SKM-1 (cell line): ENCODE measurements at regions not wholly inside any gene's neighbourhood (a gene's known extent, or its start where the extent isn't known, plus 50 kb on each side); places are given as distances from the start of the nearest gene placed in this dataset.
"Not testable (repeated sequence)": the region's sequence is repeated elsewhere in the genome, so short reads cannot be mapped to it uniquely, and the experiment has no call there.

ENCODE experiments used
- DNase-seq: peaks from one replicate; lab custom pipeline; 2025; ENCODE audit not compliant: unreplicated experiment; lab: John Stamatoyannopoulos, UW

DNA sequence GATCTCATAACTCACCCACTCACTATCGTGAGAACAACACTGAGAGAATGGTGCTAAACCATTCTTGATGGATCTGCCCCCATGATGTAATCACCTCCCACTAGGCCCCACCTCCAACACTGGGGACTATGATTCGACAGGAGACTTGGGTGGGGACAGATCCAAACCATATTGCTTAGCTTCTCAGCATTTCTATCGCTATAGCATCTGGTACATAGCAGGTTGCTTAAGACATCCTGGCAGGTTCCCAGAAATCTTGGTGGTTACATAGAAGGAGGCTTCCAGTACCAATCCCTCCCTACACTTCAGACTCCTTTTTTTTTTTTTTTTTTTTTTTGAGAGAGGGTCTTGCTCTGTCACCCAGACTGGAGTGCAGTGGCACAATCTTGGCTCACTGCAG, 487.8 kb downstream of the EDEM1 start:
- DNase-seq = no peak

DNA sequence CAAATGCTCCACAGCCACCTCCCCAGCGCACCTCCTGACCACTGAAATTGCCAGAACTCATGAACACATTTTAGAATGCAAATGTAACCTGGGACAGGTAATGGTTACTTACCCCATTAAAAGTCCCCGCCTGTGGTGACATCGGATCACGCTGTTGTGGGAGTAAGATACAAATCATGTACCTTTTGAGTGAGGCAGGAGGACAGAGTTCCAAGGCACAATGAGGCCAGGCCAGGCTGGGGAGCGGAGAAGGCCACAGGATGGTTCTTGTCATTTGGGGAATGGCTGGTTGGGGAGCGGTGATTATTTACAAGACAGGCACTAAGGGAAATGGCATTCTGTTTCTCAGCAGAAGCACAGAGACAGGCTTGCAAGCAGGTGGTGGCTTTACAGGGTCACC, 490.0 kb downstream of the EDEM1 start:
- no peak for DNase-seq

DNA sequence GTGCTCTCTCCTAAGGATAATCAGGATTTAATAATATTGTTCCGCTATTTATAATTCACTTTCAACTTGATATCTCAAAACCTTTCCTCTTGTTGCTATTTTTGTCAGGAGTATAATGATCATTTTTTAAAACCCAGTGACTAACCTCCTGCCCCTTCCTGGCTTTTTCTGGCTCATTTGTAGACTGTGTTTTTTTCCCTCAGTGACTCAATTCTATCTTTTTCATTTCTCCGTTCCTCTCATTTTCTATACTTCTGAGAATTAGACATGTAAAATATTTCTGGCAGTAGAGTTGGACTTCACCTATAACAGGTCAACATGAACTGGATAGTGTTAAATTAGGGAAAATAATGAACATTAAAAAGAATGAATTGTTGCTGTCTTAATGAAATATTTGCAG, 490.7 kb downstream of the EDEM1 start:
- no peak for DNase-seq

DNA sequence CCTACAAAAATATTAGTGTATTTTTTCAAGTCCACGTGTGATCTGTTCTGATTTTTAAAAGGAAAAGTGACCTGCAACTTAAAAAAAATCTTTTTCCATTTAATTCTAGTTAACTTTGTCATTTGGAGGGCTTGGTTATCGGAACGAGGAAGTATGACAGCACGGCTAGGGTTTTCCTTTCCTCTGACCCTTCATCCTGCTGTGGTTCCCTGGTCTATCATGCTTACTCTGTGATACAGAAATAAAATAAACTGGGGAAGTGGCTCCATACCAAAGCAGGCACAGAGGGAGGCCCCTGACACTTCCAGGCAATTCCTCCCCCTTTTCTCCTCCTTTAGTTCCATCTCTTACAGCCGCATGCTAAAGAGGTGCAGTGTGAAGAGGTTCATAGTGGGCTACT, 491.3 kb downstream of the EDEM1 start:
- no peak for DNase-seq

DNA sequence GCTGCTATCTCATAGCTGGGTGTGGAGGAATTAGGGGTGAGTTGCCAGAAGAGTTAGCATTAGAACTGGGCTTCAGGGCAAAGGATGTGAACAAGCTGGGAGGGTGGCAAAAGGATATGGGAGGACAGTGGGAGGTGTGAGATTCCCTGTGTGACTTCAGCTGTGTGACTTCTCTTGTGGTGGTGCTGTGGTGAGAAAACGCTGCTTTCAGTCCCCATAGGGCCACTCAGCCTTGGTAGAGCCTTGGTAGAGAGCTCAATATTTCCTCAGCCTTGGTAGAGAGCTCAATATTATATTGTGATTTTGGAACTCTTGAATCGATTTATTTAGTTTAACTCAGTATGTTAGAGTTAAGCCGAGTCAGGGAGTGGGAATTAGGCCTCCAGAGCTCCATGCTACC, 499.7 kb downstream of the EDEM1 start:
- no peak for DNase-seq

DNA sequence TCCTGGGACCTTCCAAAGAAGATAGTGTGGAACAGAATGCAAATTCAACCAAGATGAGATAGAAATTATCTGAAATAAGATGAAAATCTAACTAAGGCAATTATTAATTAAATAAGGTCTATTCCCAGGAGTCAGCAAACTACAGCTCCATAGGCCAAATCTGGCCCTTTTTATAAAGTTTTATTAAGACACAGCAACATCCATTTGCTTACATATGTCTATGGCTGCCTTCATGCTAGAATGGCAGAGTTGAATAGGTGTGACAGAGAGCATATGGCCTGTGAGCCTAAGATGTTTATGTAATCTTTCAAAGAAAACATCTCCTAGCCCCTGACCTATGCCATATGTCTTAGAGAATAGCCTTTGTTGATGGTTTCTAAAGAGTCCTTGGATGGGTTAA, 503.0 kb downstream of the EDEM1 start:
- no peak for DNase-seq

DNA sequence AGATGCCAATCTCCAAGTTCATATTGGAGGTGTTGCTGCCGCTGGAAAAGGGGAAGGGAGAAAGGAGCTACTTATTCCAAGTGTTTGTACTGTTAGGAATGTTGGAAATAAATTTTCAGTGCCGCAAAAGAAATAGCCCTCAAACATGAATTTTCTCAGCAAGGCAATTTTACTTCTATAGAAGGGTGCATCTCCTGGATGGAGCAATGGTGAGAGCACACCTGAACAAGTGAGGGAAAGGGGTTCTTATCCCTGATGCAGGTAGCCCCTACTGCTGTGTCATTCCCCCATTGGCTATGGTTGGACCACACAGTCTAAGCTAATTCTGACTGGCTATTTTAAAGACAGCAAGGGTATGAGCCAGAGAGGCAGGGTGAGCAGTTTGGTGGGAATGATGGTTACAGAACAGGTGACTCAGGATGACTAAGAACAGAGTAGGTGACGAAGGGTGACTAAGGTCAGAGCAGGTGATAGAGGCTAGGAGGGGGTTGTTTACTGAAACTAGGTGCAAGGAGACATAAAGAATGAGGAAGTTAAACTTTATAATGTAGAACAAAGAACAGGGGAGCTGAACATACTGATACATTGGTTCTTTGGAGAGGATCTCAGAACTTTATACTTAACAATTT, 503.5 kb downstream of the EDEM1 start:
- DNase-seq = no peak

DNA sequence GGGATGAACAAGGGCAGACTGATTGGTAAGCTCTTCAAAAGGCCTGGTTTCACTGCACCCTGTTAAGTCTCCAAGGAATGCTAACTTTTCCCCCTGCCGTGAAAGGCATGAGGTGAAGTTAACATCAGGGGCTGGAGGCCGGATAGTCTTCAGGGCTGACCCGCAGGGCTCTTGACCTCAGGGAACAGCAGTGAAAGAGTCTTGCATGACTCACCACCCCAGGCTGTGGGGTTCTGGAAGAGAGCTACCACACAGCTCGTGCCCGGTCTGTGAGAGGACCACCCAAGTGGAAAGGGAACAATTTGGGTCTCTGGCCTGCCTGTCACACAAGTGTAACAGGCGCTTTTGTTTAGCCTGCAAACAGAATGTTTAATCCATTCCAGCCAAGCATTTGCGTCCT, 504.9 kb downstream of the EDEM1 start:
- no peak for DNase-seq

DNA sequence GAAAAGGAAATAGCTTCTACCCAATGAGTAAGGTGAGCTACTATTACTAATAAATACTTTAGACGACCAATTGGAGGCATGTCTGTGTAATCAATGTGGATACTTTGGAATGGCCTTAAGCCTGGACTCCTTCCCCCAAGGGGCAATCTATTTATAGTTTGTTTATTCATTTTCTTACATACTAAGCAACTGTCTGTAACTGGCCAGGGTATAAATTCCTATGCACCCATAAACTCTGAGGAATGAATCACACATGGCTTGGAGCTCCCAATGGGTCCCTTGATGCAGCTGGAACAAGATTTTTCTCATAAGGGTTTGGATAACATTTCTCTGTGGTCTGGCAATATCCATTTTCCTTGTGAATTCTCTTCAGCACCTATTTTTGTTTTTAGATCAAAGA, 506.8 kb downstream of the EDEM1 start:
- no peak for DNase-seq

DNA sequence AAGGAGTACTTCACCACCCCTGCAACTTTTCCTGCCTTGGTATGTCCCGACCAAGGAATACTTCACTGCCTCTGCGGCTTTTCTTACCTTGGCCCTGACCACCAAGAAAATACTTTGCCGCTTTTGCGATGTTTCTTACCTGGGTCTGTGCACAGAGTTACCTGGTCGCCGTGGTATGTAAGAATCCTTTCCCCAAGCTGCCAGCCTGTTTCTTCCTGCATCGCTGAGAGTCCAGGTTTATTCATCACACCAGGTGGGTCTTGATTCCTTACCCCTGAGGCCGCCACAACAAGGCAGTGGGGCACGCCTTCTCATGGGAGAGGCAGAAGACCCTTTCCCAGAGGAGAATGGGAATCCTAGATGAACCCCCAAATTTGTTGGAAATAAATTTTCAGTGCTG, 511.3 kb downstream of the EDEM1 start:
- DNase-seq = no peak

DNA sequence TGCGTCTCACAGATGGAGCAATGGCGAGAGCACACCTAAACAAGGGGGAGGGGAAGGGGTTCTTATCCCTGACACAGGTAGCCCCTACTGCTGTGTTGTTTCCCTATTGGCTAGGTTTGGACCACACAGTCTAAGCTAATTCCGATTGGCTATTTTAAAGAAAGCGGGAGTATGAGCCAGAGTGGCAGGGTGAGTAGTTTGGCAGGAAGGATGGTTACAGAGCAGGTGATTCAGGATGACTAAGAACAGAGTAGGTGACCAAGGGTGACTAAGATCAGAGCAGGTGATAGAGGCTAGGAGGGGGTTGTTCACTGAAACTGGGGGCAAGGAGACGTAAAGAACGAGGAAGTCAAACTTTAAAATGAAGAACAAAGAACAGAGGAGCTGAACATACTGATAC, 511.8 kb downstream of the EDEM1 start:
- no peak for DNase-seq

DNA sequence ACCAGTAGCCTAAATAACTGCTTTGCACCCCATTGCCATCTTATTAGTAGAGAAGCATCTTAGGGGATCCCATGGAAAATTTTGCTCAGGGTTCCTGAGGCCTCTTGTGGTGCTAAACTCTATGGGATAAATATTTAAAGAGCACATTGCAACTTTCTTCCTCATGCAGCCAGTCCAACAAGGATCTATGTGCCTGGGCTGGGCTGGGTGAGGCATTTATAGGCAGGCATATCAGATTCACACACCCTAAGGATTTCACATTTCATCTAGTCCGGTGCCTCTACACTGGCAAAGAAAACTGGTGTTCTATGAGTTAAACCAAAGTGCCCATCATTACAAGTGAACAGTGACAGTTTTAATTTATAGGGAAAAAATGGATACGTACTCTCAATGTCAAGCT, 512.3 kb downstream of the EDEM1 start:
- DNase-seq = no peak

DNA sequence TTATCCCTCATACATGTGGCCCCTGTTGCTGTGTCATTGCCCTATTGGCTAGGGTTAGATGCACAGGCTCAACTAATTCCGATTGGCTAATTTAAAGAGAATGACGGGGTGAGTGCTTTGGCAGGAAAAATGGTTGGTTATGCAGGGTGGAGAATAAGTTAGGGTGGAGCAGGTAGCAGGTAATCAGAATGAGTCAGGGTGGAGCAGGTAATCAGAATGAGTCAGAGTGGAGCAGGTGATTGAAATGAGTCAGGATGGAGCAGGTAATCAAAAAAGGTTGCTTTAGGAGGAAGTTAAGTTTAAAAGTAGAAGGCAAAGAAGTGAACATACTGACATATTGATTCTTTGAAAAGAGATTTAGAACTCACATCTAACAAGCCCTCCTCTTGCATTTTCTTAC, 513.5 kb downstream of the EDEM1 start:
- not testable (repeated sequence) for DNase-seq

DNA sequence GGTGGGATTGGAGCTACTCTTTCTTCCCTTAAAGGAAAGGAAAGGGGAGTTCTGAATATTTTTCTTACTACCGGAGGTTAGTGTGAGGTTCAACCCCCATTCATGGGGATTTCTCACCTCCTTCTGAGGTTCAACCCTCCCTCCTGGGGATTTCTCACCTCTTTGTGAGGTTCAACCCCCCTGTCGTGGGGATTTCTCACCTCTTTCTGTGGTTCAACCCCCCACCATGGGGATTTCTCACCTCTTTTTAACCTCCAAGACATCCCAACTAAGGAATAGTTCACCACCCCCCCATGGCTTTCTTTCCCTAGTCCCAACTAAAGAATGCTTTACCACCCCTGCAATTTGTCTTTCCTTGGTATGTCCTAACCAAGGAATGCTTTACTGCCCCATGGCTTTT, 520.3 kb downstream of the EDEM1 start:
- DNase-seq = no peak

DNA sequence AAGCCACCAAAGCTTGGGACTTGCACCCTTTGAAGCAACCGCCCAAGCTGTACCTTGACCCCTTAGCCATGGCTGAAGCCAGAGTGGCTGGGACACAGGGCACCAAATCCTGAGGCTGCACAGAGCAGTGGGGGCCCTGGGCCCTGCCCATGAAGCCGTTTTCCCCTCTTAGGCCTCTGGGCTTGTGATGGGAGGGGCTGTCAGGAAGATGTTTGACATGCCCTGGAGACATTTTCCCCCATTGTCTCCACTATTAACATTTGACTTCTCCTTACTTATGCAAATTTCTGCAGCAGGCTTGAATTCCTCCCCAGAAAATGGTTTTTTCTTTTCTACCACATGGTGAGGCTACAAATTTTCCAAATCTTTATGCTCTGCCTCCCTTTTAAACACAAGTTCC, 522.2 kb downstream of the EDEM1 start:
- no peak for DNase-seq

DNA sequence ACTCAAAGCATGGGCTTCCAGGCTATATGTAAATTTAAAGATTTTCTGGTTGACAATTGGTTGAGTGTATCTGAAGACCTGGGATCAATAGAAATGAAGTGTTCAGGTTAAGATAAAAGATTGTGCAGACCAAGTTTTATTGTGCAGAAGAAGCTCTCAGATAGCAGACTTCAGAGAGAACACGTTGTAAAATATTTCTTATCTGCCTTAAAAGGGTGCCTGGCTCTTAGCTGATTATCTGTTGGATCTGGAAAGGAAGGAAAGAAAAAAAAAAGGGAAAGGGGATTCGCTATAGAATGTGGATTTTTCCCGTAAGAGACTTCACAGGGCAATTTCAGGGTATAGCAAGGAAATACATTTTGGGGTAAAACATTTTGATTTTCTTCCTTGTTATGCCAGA, 523.2 kb downstream of the EDEM1 start:
- DNase-seq = no peak

DNA sequence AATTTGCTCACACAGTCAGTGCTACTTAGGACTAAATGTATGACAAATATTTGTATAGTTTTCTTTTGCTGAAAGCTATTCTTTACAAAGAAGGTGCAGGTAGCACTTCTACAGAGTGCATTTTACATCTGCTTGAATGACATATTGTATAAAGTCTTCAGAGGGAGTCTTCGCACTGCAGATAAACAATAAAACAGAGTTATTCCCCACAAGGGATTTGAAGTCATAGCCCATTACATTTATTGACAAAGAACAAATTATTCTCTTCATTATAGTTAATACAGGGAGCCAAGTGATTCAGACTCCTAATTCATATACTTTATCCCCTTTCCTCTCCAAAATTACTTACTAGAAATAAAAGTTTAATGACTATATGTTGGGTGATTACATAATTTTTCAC, 529.7 kb downstream of the EDEM1 start:
- DNase-seq = no peak

DNA sequence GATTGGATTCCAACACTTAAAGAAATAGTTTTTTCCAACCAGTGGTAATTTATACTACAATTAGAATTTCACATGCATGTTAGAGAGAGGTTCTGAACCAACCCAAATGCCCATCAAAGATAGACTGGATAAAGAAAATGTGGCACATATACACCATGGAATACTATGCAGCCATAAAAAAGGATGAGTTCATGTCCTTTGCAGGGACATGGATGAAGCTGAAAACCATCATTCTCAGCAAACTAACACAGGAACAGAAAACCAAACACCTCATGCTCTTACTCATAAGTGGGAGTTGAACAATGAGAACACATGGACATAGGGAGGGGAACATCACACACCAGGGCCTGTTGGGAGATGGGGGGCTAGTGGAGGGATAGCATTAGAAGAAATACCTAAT, 532.2 kb downstream of the EDEM1 start:
- not testable (repeated sequence) for DNase-seq

DNA sequence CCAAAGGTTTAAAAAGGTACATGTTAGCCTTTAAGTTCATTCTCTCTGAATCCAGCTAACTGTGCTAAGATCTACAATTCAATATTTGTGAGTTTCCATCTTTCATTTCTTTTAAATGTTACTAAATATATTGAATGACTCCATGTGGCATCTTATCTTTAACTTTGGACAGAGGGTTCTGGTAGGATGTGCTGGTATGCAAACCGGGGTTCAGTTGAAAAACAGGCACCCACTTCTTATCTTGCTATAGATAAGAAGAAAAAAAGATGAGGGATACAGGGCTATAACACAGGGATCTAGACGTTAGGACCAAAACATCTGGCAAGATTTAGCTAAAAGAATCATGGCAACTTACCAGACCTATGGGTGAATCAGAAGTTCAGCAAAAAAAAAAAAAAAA, 538.3 kb downstream of the EDEM1 start:
- no peak for DNase-seq

DNA sequence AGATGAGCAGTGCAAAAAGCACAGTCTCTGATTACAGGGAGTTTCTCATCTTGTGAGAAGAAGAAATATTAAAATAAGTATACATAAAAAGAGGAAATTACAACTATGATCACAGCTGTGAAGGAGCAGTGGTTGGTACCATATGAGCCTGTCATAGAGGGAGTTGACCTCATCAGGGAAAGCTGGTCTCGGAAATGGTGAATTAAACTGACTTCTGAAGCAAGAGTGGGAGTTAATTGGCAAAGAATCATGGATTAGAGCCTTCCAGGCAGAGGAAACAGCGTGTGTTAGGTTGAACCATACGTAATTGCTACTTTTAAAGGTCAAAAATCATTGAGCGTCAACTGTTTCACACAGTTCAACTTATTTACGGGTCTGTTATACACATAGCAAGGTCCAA, 539.1 kb downstream of the EDEM1 start:
- DNase-seq = no peak

DNA sequence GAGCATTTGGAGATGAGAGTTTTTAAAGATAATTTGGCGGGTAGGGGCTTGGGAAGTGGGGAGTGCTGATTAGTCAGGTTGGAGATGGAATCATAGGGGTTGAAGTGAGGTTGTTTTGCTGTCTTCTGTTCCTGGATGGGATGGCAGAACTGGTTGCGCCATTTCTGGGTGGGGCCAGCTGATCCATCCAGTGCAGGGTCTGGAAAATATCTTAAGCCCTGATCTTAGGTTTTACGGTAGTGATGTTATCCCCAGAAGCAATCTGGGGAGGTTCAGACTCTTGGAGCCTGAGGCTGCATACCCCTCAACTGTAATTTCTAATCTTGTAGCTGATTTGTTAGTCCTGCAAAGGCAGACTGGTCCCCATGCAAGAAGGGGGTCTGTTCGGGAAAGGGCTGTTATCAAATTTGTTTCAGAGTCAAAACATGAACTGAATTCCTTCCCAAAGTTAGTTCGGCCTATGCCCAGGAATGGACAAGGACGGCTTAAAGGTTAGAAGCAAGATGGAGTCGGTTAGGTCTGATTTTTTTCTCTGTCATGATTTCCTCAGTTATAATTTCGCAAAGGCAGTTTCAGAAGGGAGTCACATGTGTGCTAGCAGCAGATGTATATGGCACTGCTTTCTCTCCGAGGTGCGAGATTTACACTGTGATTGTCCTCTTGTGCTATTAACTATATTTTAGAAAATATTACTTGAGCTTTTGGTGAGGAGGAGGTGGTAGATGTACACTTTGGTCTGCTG, 540.4 kb downstream of the EDEM1 start:
- DNase-seq = no peak

DNA sequence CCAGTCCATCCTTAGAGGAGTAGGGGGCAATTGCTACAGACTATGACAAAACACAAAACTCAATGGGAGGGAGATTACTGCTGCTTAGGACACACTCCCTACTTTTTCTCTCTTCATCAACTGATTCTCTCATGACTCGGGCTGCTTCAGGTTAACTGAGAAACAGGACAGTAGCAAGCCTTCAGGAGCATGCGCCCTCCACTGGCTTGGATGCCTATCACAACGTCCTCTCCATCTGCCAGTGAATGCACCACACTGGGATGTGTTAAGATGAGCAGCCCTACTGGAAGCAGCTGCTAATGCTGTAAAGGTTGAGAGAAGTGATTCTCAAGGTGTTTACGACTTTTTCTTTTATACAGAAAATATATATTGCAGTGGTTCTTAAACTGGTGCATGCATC, 542.3 kb downstream of the EDEM1 start:
- DNase-seq = no peak

DNA sequence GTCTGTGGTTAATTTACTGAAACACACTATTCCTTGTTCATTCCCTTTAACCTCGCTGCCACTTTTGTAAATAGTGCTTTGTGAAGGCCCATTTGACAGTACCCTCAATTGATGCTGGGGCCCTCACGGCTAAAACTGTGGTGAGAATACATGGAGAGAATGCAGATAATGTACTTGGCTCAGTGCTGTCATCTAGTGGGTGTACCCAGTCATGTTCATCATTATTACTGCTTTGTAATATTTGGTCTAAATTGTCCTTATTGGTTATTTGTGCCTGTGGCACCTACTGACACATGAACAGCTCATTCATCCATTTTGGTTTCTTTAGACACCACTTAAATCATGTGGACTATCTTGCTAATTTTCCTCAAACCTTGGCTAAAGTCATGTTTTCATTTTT, 543.6 kb downstream of the EDEM1 start:
- DNase-seq = peak; percentile 8
